ENCODE measurements at regions not wholly inside any gene's neighbourhood (a gene's known extent, or its start where the extent isn't known, plus 50 kb on each side); places are given as distances from the start of the nearest gene placed in this dataset.
A peak's percentile ranks its signal among the peaks of the same experiment; 100 is the strongest.
"Not testable (repeated sequence)": the region's sequence is repeated elsewhere in the genome, so short reads cannot be mapped to it uniquely, and the experiment has no call there.

DNA sequence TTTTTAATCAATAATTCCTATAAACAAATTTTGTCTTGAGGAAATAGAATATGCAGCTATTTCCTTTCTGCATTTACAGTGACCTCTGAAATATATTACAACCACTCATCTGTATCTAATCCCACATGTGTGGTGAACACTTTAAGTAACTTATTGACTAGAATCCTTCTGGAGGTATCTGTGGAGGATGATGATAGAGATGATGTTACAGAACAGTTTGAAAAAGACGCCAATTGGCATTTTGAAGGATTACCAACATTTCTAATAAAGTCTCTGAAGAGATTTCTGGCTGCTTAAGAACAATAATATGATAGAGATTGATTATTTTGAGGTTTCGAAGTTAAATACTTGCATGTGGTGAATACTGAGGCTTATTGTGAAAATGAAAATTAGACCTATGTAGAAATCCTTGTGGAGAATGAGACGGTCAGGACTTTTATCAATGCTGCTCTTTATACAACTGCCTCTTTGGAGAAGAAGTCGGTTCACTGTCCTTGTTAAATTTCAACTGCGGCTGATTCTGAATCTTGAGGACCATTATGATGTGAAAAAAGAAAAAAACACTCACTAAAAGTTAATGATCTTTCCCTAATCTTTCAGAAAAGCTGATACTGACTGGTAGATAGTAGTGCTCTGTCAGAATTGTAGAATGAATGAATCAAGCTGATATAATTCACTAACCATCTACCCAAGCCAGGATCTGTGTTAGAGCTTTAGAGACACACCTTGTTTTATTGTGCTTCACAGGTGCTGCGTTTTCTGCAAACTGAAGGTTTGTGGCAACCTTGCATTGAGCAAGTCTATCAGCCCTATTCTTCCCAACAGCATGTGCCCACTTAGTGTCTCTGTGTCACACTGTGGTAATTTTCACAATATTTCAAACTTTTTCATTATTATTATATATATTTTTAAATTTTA is 204.7 kb downstream of the SPRY1 start:
- DNase-seq (ENCODE audit: low read depth) = no peak

DNA sequence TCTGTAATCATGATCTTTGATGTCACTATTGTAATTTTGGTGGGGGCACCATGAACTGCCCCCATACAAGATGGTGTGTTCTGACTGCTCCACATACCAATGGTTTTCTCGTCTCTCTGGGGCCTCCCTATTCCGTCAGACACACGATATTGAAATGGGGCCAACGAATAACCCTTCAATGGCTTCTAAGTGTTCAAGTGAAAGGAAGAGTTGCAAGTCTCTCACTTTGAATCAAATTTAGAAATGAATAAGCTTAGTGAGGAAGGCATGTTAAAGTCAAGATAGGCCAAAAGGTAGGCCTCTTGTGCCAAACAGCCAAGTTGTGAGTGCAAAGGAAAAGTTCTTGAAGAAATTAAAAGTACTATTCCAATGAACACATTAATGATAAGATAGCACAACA is 205.4 kb downstream of the SPRY1 start:
- no peak for DNase-seq (ENCODE audit: low read depth)

DNA sequence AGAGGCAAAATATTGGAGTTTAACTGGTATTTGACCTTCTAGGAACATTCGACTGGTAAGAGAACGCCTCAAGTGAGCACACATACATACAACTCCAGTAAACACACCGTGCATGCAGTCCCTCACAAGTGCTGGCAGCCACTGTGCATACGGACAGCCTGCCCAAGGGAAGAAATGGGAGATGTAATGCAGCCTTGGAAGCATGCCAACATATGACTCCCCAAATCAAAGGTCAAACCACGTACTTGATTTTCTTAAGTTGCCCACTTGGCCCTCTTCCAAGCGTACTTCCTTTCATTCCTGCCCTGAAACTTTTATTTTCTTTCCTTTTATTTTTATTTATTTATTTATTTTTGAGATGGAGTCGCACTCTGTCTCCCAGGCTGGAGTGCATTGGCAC is 206.6 kb downstream of the SPRY1 start:
- peak; percentile 62 for DNase-seq (ENCODE audit: low read depth)

DNA sequence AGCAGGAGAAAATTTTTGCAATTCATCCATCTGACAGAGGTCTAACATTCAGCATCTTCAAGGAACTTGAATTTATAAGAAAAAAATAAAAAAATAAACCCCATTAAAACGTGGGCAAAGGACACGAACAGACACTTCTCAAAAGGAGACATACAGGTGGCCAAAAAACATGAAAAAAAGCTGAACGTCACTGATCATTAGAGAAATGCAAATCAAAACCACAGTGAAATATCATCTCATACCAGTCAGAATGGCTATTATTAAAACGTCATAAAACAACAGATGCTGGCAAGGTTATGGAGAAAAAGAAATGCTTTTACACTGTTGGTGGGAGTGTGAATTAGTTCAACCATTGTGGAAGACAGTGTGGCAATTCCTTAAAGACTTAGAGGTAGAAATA is 209.2 kb downstream of the SPRY1 start:
- DNase-seq (ENCODE audit: low read depth) = not testable (repeated sequence)

DNA sequence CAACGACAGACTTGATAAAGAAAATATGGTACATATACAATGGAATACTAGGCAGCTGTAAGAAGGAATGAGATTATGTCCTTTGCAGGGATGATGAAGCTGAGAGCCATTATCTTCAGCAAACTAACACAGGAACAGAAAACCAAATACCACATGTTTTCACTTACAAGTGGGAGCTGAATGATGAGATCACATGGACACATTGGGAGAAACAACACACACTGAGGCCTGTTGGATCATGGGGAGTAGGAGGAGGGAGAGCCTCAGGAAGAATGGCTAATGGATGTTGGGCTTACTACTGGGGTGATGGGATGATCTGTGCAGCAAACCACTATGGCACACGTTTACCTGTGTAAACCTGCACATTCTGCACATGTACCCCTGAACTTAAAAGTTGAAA is 209.7 kb downstream of the SPRY1 start:
- DNase-seq (ENCODE audit: low read depth) = no peak

DNA sequence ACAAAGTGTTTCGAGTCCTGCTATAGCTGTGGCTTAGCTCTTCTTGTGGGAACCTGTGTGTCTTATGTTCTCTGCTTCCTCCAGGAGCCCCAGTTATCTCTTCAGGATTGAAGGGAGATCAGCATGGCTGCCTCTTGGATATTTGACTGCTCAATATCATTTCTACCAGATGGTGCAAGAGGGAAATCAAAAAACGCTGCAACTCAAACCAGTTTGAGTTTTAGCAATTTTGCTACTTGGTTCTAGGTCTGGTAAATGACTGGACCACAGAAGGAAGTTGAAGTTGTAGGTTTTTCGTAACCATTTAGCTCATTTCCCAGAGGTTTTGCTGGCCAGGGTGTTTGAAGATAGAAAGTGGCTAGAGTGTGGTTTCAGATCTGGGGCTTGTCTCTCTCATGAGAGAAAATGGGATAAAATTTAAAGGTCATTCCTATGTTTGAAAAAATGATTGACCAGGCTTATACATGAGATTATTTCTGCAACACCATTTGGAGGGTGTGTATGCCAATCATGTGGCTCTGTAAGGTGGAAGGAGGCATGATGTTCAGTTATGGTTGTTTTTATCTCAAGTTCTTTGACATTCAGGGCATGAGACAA is 210.4 kb downstream of the SPRY1 start:
- no peak for DNase-seq (ENCODE audit: low read depth)

DNA sequence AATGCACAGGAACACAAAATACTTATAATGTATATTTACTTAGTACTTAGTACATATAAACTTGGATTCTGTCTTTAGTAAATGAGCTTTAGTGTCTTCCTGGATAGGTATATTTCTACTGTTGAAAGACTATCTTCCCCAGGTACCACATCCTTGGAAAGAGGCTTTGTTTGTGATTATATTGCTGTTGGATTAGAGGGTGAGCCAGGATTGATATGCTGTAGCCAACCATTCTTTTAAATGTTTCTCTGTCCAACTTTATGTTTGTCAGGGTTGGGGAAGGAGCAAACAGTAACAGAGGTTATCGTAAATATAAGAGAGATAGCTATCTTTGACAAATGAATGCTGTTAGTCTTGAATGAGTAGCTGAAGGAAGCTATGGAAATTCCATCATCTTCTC is 213.2 kb downstream of the SPRY1 start:
- DNase-seq (ENCODE audit: low read depth) = no peak

DNA sequence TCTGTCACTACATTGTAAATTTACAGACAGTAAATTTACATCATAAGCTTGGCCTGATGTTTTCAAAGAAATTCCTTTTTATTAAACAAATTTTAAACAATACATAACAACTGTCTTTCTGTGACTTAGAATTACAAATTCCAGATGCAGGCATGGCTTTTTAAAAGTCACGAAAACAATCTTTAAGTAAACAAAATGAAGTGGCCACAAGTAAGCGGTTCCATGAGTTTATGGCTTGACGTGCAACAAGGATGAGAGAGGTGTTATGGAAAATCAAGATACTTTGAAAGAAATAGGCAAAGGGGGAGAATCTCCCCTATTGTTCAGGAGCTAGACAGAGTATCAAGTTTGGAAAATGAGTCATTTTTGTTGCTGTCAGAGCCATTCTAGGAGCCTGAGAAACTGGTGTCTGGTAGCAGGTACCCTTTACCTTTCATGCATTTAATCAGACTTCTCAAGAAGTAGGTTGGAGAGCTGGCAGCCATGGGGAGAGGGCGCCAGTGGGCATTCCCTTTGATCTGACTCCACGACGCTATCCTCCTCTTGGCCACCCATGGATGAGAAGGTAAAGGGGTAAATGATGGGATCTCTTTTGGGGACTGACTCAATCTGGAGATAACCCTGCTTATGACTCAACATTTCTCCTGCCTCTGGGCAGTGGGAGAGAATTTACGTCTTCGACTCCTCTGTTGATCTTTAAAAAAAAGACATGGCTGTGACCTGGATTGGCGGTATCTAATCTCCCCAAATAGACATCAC is 217.2 kb downstream of the SPRY1 start:
- no peak for DNase-seq (ENCODE audit: low read depth)

DNA sequence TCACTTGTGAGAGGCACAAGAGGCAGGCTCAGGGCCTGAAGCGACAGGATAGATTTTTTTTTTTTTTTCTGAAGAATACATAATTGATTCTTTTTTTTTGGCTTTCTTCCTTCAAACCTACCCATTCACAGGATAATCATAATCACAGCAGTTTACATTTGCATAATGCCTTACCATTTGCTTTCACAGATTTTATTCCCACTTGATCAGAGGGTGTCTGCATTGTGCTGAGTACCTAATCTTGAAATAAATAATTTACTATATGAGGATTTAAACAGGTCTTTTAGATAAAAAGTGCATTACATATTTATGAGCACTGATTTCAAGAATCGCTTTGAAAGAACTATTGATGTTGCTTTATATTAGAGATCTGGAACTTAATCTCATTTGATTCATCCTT is 219.3 kb downstream of the SPRY1 start:
- no peak for DNase-seq (ENCODE audit: low read depth)

DNA sequence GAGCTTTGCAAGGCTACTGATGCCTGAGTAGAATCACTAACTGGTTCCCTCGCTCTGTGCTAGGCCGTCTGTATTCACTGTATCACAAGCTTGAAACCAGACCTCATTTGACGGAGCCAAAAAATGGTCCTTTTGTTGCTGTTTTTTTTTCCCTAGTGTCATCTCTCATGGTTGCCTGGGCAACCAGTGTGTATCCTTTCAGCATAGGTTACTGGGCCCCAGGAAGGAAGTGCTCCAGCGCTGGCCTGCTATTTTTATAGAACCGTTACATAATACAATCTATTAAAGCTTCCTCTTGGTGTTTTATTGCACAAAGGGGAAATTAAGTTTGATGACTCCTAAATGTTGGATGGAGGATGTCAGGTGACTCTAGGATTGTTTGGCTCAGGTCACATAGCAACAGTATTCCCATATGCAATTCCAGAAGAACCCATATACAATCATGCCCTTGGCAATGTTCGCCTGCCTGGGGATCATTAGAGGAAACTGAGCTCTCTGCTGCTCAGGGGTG is 220.4 kb downstream of the SPRY1 start:
- DNase-seq (ENCODE audit: low read depth) = no peak

DNA sequence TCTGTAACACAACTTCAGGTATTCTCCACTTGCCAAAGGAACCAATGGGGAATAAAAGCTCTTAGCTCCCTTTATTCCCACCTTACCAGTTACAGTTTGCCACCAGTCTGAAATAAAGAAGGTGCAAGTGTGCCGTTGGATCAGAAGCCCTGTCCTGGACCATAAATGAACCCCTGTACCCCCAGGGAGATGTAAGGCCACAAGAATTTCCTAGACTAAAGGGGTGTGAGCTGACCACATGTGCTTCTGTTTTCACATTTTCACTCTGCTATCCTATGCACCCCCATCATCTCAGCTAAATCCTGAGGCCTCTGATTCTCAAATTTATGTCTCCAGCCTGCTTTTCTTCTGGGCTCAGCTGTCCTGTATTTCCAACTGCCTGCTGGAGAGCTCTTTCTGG is 221.2 kb downstream of the SPRY1 start:
- no peak for DNase-seq (ENCODE audit: low read depth)

DNA sequence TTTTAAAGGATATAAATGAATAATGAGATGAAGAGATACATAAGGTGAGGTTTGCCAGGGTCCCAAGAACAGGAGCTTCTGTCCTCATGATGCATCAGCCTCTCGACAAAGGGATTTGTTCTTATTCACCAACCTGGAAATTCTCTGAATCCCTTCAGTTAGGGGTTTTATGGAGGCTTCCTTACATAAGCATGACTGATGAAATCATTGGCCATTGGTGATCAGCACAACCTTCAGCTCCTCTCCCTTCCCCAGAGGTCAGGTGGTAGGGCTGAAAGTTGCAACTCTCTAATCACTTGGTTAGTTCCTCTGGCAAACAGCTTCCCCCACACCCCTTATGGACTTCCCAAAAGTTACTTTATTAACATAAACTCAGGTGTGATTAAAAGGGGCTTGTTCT is 222.0 kb downstream of the SPRY1 start:
- DNase-seq (ENCODE audit: low read depth) = no peak

DNA sequence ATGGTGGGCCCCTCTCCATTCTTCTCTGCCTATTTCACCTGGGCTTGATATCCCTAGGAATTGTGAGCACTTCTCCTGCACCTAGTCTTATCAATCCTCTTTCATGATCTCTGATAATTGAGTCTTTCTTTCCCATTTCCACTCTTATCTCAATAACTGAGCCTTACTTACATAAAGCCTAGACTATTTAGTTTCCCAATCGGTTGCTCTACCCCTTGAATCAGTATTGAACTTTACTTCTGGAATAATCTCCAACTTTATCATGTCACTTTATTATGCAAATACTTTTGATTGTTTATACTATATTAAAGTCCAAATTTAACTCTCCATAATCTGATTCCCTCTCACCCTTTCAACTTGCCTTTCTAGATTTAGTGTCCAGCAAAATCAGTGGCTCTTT is 222.7 kb downstream of the SPRY1 start:
- DNase-seq (ENCODE audit: low read depth) = no peak

DNA sequence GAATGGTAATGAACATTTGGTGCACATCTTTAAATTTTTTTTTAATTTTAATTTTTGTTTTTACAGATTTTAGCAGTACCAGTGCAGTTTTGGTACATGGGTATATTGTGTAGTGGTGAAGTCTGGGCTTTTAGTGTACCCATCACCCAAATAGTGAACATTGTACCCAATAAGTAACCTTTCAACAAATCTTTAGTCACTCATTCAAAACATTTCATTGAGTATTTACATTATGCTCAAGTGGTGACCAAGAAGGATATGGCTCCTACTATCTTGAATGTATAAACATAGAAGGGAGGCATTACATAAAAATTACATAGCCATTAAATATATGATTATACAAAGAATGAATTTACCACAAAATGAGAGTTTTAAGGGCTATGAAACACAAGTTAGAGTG is 223.3 kb downstream of the SPRY1 start:
- DNase-seq (ENCODE audit: low read depth) = no peak

DNA sequence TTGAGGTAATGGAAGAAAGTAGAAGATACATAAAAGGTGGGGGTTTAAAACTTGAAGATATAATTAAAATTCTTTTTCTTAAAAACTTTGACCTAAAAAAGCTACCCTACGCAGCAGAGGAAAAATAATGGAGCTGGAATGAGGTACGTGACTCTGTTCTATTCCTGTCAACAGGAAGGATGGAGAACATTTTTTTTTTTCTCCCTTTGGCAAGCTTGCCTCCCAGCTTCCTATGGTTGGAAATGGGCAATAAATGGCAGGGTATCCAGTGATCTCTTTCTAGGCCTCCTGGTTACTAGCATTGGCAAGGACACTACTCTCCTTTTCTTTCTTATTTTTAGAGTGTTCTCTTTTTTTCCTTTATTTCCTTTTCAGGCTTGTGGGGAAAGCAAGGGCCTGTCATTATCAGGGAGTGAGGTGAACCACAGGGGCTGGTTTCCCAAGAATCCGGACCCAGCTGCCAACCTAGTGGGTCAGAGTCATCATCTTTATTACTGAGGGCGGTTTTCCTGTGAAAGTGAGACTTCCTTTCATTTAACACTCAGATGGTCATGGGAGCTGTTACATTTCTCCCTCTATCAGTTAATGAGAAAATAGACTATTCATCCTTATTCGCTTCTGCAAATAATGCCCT is 224.6 kb downstream of the SPRY1 start:
- DNase-seq (ENCODE audit: low read depth) = no peak

DNA sequence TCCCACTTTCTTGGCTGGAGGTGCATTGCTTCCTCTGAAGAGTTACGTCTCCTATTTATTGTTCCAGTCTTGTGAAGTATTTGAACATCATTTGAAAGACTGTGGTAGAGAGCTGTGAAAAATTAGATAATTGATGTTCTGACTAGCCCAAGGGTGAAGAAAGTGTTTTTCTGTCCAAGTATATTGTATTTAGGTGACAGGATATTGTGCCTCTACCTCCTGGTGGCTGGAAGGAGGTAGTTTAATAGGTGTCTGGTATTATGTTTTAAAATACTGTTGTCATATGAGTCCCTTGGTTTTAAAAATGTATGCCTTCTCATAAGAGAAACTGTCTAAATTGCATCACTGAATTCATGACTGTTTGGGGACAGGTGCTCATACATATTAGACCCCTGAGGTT is 226.0 kb downstream of the SPRY1 start:
- DNase-seq (ENCODE audit: low read depth) = no peak

DNA sequence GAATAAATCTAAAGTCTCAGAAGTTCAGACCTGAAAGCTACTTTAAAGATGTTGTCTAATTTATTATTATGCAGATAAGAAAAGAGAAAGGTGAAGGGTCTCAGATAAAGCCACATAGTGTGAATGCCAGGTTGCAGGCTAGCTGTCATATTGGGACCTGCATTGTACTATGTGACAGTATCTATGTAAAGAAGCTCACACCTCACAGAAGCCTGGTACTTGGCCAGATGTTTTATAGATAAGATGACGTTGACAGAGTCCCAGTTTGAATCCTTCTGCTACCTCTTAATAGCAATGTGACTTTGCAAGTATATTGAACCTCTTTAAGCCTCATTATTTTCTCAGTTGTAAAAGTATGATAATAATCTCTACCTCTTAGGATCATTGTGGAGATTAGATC is 227.0 kb downstream of the SPRY1 start:
- DNase-seq (ENCODE audit: low read depth) = no peak

DNA sequence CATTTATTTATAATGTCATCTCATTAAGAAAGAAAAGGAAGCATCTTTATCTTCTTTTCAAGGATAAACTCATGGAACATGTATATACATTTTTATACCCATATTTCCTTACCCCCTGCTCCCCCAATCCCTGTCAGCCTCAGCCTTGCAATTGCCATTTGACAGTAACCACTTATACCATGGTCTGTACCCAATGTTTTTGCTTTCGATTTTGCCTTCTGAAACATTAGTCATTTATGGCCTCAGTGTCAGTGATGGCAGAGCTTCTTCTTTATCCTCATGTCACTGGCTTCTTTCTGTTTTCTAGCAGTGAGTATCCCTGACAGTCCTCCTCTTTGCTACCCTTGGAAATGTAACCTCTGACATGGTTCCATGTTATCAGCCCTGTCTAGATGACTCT is 228.4 kb downstream of the SPRY1 start:
- no peak for DNase-seq (ENCODE audit: low read depth)

DNA sequence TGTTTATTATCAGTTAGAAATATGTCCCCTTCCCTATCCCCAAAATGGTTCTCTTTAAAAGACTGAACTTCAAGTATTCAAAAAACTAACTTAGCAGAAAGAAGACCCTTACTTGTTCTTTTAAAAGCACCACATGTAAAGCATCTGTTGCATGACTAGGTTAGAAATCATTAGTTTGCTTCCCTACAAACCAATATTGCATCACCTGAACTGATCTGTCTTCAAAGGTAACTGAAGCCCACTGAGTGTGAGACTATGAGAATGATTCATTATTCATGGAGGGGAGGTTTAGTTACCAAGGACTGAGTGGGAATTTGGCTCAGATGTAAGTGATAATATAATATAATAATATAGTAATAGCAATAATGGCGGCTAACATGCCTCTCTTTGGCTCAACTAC is 231.7 kb downstream of the SPRY1 start:
- no peak for DNase-seq (ENCODE audit: low read depth)

DNA sequence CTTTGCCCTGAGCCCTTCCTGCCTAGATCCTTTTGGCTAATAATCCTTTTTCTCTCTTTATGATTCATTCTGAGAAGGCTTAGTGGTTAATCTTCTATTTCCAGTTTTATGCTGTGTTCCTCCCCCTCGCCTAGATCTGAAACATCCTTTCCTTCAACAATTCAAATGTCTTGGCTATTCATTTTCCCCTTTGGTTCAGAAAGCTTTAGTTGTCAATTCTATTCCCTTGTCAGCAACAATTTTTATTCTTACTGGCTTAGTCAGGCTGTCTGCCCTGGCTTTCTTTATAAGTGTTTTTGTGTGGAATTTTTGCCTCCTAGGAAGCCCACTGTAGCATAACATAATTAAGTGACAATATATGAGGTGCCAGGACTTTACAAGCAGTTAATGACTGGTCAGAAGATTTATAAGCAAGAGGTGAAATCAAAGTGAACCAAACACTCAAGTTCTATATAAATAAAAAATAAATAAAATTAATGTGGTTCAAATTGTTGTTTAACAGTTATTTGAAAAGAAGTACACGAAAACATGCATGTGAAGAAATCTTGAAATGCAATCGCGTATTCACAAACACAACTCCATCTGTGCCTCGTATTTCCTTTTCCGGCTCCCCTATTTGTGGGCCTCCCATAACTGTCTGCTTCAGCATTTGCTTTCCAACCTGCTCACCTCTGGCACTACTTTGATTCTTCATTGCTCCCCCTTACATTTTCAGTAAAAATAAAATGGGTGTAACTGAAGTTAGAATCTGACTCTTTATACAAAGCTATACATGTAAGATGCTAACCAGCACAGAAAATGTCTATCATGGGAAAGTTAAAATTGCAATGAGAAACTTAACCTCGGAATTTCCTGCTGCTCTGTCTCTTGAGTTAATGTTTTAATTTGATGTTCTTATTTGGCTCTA is 235.4 kb downstream of the SPRY1 start:
- DNase-seq (ENCODE audit: low read depth) = no peak

DNA sequence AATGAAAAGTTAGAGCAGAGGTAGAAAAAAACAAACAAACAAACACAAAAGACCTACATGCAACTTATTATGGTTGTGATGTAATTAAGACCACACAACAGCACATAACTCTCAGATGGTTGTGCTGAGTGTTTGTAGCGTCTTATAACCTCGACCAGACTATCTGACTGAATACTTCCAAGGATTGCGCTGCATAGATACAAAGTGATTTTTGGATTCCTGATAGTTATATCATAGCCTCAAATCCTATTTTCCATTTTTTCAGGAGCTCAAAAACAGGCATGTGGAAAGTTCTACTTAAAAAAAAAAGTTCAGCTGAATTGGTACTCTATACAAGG is 236.1 kb downstream of the SPRY1 start:
- DNase-seq (ENCODE audit: low read depth) = no peak
